ENCODE measurements at regions not wholly inside any gene's neighbourhood (a gene's known extent, or its start where the extent isn't known, plus 50 kb on each side); places are given as distances from the start of the nearest gene placed in this dataset.

DNA sequence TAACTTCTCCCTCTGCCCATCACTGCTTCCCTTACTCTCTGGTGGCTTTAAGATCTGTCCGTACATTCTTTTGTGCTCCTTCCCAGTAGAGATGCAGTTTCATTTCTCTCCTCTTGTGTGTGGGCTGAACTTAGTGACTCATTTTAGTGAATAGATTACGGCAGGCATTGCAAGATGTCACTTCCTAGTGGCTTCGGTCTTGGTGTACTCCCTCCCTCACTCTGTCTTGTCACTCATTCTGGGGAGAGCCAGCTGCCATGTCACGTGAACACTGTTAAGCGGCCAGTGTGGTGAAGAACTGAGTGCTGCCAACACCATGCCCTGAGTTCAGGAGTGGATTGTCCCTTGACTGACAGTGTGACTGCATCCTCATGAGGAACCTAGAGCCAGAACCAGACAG, 115.9 kb downstream of the OTOR start:
- no peak overlapping the region for H3K4me3 ChIP-seq (replicated peaks in 1 of 3; ENCODE audit: low read depth in 2 of 3, low read length in 3 of 3)
- peaks cover 2 to 17% (median 5%) of the 10 kb centered on the region in 7 donors for H3K9me3 Mint-ChIP-seq
- H3K36me3 Mint-ChIP-seq: no peaks in the 10 kb centered on the region
- no peak for DNase-seq
- no peaks in the 10 kb centered on the region for H3K4me1 ChIP-seq (ENCODE audit: control insufficient read depth in 1 of 2, insufficient read depth in 2 of 2, low read length in 2 of 2)
- no peak overlapping the region for H2AFZ ChIP-seq (ENCODE audit: insufficient read depth, low read depth, low read length, poor library complexity, severe bottlenecking)
- no peaks in the 10 kb centered on the region for H4K20me1 ChIP-seq (ENCODE audit: insufficient read depth, low read length)
- H3K27me3 ChIP-seq (ENCODE audit: control insufficient read depth in 2 of 2, insufficient read depth in 2 of 2, low read length in 2 of 2): no peaks in the 10 kb centered on the region
- intact Hi-C loops (cut with micrococcal nuclease): no loop called here
- no peaks in the 10 kb centered on the region for H3K27me3 Mint-ChIP-seq (ENCODE audit: low read depth in 3 of 3)
- no peaks in the 10 kb centered on the region for H3K36me3 ChIP-seq (replicated peaks in 1 of 2; ENCODE audit: control insufficient read depth in 1 of 2, insufficient read depth in 2 of 2, low read length in 2 of 2)
- H3K79me2 ChIP-seq (ENCODE audit: insufficient read depth, low read length): no peaks in the 10 kb centered on the region
- TF ChIP-seq, protein P1, sequence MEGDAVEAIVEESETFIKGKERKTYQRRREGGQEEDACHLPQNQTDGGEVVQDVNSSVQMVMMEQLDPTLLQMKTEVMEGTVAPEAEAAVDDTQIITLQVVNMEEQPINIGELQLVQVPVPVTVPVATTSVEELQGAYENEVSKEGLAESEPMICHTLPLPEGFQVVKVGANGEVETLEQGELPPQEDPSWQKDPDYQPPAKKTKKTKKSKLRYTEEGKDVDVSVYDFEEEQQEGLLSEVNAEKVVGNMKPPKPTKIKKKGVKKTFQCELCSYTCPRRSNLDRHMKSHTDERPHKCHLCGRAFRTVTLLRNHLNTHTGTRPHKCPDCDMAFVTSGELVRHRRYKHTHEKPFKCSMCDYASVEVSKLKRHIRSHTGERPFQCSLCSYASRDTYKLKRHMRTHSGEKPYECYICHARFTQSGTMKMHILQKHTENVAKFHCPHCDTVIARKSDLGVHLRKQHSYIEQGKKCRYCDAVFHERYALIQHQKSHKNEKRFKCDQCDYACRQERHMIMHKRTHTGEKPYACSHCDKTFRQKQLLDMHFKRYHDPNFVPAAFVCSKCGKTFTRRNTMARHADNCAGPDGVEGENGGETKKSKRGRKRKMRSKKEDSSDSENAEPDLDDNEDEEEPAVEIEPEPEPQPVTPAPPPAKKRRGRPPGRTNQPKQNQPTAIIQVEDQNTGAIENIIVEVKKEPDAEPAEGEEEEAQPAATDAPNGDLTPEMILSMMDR (IDR thresholded peaks at IDR 0.05): no peak
- H3K27ac Mint-ChIP-seq: no peak overlapping the region
- 83% methylated on average over 2 of the region's 5 CpGs for WGBS (ENCODE audit: insufficient coverage)
- no peaks in the 10 kb centered on the region for H3K4me1 Mint-ChIP-seq
- no peak overlapping the region for H3K9ac ChIP-seq (ENCODE audit: insufficient read depth, low read length, poor library complexity, severe bottlenecking)
- no peak overlapping the region for H3K27ac ChIP-seq (ENCODE audit: low read depth in 1 of 2, low read length in 2 of 2)
- H3K4me3 Mint-ChIP-seq: no peak overlapping the region
- H3K9me3 ChIP-seq (replicated peaks in 1 of 2; ENCODE audit: control insufficient read depth in 1 of 2, insufficient read depth in 1 of 2, low read length in 2 of 2): peaks cover 0 to 10% of the 10 kb centered on the region in 2 donors
- H3K4me2 ChIP-seq (replicated peaks; ENCODE audit: extremely low read depth, low read length, poor library complexity, severe bottlenecking): no peak overlapping the region

DNA sequence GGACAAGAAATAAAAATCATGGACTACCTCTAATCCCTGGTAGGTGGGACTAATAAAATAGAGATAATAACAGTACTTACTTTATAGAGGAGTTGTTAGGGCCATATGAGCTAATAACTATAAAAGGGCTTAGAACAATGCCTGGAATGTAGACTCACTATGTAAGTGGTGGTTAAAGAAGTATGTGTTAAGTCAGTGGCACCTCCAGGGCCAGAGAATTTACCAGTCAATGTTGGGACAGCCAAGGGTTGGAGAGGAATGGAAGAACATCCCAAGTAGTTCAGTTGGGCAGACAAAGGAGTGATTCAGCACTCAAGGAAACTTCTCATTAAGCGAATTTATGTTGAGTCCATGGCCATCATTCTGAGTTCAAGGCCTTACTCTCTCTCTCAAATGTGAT, 116.8 kb downstream of the OTOR start:
- Histone ChIP-seq H4K20me1 (ENCODE audit: insufficient read depth, low read length) (no peaks in the 10 kb centered on the region), H3K9me3 (replicated peaks in 1 of 2; ENCODE audit: control insufficient read depth in 1 of 2, insufficient read depth in 1 of 2, low read length in 2 of 2) (peaks cover 0 to 10% of the 10 kb centered on the region in 2 donors), H3K4me2 (replicated peaks; ENCODE audit: extremely low read depth, low read length, poor library complexity, severe bottlenecking) (no peak overlapping the region), H3K79me2 (ENCODE audit: insufficient read depth, low read length) (no peaks in the 10 kb centered on the region), H3K4me1 (ENCODE audit: control insufficient read depth in 1 of 2, insufficient read depth in 2 of 2, low read length in 2 of 2) (no peaks in the 10 kb centered on the region), H2AFZ (ENCODE audit: insufficient read depth, low read depth, low read length, poor library complexity, severe bottlenecking) (no peak overlapping the region), H3K4me3 (replicated peaks in 1 of 3; ENCODE audit: low read depth in 2 of 3, low read length in 3 of 3) (no peak overlapping the region), H3K9ac (ENCODE audit: insufficient read depth, low read length, poor library complexity, severe bottlenecking) (no peak overlapping the region), H3K27me3 (ENCODE audit: control insufficient read depth in 2 of 2, insufficient read depth in 2 of 2, low read length in 2 of 2) (no peaks in the 10 kb centered on the region), H3K36me3 (replicated peaks in 1 of 2; ENCODE audit: control insufficient read depth in 1 of 2, insufficient read depth in 2 of 2, low read length in 2 of 2) (no peaks in the 10 kb centered on the region), H3K27ac (ENCODE audit: low read depth in 1 of 2, low read length in 2 of 2) (no peak overlapping the region)
- Mint-ChIP-seq H3K36me3 (no peaks in the 10 kb centered on the region), H3K4me1 (no peaks in the 10 kb centered on the region), H3K27ac (no peak overlapping the region), H3K9me3 (peaks cover 2 to 17% (median 5%) of the 10 kb centered on the region in 7 donors), H3K27me3 (ENCODE audit: low read depth in 3 of 3) (no peaks in the 10 kb centered on the region), H3K4me3 (no peak overlapping the region)
- WGBS (ENCODE audit: insufficient coverage): no CpG with 5 or more reads among the region's 1 CpG
- intact Hi-C loops (cut with micrococcal nuclease): no loop called here
- TF ChIP-seq, protein P1 (IDR thresholded peaks at IDR 0.05): no peak
- DNase-seq: no peak

Data from CD14-positive monocyte (primary cell).